WERI-Rb-1 (cell line): ENCODE measurements at regions not wholly inside any gene's neighbourhood (a gene's known extent, or its start where the extent isn't known, plus 50 kb on each side); places are given as distances from the start of the nearest gene placed in this dataset.

Experiments used
- DNase-seq: peaks from one replicate; pipeline ENCODE4 v3.0.0-alpha.2; 2020
- H3K27ac ChIP-seq: fragments of 250-450 bp; sonication (Bioruptor Pico); 2 replicates; pipeline ENCODE4 v1.5.1; 2020; ENCODE audit warnings: mild to moderate bottlenecking, moderate library complexity
- H3K27me3 ChIP-seq: fragments of 250-450 bp; sonication (Bioruptor Pico); 2 replicates; pipeline ENCODE4 v1.5.1; 2021; ENCODE audit warnings: mild to moderate bottlenecking, low read depth, moderate library complexity; ENCODE audit not compliant: insufficient read depth, severe bottlenecking
- H3K36me3 ChIP-seq: fragments of 250-450 bp; sonication (Bioruptor Pico); 2 replicates; pipeline ENCODE4 v1.5.1; 2020; ENCODE audit warnings: mild to moderate bottlenecking, moderate library complexity
- H3K4me3 ChIP-seq: 2 replicates; pipeline ENCODE4 v1.5.1; 2011; ENCODE audit warnings: low read depth, mild to moderate bottlenecking, control low read depth, low read length
- H3K9me3 ChIP-seq: fragments of 250-450 bp; sonication (Bioruptor Pico); 2 replicates; pipeline ENCODE4 v1.5.1; 2021; ENCODE audit warnings: mild to moderate bottlenecking, moderate library complexity; ENCODE audit not compliant: severe bottlenecking
- CTCF ChIP-seq: IDR thresholded peaks from 2 replicates; pipeline ENCODE4 v1.5.1; 2011; ENCODE audit warnings: low read depth, mild to moderate bottlenecking, control low read depth, inconsistent platforms, low read length

- DNase-seq: no peak
- Histone ChIP-seq H3K27me3 (peaks cover 90% of the 10 kb centered on the region), H3K4me3 (no peak overlapping the region), H3K27ac (no peak overlapping the region), H3K36me3 (no peaks in the 10 kb centered on the region), H3K9me3 (peaks cover 18% of the 10 kb centered on the region)
- no peak for TF ChIP-seq CTCF
These were observed 308.8 kb upstream of the IRX2 start for GRCh38 chr5:3060283-3060682.

GRCh38 chr5:3059488-3059887, 308.0 kb upstream of the IRX2 start:
- DNase-seq: no peak
- Histone ChIP-seq H3K36me3 (no peaks in the 10 kb centered on the region), H3K27ac (no peak overlapping the region), H3K9me3 (peaks cover 18% of the 10 kb centered on the region), H3K27me3 (peaks cover 89% of the 10 kb centered on the region), H3K4me3 (no peak overlapping the region)
- TF ChIP-seq CTCF: no peak

- no peak overlapping the region for H3K27ac ChIP-seq
- H3K27me3 ChIP-seq: peaks cover 89% of the 10 kb centered on the region
- H3K4me3 ChIP-seq: no peak overlapping the region
- no peak for TF ChIP-seq CTCF
- H3K36me3 ChIP-seq: no peaks in the 10 kb centered on the region
- peaks cover 18% of the 10 kb centered on the region for H3K9me3 ChIP-seq
- no peak for DNase-seq
These were observed 307.5 kb upstream of the IRX2 start for GRCh38 chr5:3058942-3059341.

DNA sequence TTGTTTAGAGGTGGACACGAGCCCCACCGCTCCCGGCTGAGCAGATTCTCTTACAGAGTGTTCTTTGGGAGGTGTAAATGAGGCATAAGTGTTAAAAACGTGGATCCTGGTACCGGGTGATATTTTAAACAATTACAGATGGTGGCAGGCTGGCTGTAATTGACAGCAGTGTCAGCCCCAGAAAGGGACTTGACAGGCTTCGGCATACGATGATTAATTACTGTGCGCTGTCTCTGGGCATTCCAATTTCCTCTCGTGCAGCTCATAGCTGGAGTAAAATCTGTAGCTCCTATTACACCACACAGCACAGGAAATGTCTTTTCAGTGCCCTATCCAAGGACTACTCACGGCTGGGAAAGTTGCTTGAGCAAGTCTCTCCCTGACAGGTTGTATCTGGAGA, 305.4 kb upstream of the IRX2 start:
- Histone ChIP-seq H3K27me3 (peaks cover 83% of the 10 kb centered on the region), H3K36me3 (no peaks in the 10 kb centered on the region), H3K4me3 (no peak overlapping the region), H3K9me3 (peaks cover 22% of the 10 kb centered on the region), H3K27ac (no peak overlapping the region)
- no peak for DNase-seq
- no peak for TF ChIP-seq CTCF

DNA sequence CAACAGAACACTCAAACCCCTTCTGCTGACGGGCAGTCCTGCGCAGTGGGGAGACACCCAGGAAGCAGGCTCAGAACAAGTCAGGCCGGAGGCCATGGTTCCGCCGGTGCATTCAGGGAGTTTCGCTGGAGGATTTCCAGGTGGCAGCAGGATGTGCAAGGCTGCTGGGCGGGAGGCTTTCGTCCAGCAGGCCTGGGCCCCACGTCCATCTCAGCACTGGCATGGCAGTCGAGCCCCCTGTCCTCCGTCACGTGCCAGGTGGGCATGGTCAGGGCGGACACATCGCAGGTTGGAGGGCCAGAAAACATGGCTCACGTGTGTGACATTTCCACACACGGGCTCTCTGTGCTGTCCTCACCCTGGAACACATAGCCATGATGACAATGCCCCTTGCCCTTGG, 299.9 kb upstream of the IRX2 start:
- no peaks in the 10 kb centered on the region for H3K36me3 ChIP-seq
- no peak overlapping the region for H3K4me3 ChIP-seq
- H3K27me3 ChIP-seq: peaks cover 87% of the 10 kb centered on the region
- H3K9me3 ChIP-seq: peaks cover 12% of the 10 kb centered on the region
- DNase-seq: no peak
- no peak overlapping the region for H3K27ac ChIP-seq
- no peak for TF ChIP-seq CTCF

DNA sequence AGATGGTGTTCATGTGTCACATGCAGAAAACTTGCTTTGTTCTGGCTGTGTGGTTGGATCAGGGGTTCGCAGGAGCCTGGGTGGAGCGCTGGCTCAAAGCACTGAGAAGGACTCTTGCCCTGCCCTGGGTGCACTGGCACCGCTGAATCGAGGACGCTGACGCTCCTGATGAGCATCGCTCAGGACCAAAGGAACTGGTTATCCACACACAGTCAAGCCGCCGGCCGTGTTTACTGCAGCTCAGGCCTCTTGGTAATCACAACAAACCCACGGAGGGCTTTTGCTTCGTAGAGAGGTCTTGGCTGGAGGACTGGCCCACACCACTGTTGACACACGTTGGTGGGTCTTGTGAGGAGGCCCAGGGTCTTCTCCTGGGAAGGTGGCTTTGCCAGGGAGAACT, 299.4 kb upstream of the IRX2 start:
- Histone ChIP-seq H3K36me3 (no peaks in the 10 kb centered on the region), H3K4me3 (no peak overlapping the region), H3K27me3 (peaks cover 85% of the 10 kb centered on the region), H3K27ac (no peak overlapping the region), H3K9me3 (peaks cover 12% of the 10 kb centered on the region)
- no peak for TF ChIP-seq CTCF
- DNase-seq: no peak
